HEK293 (cell line): ENCODE measurements at regions not wholly inside any gene's neighbourhood (a gene's known extent, or its start where the extent isn't known, plus 50 kb on each side); places are given as distances from the start of the nearest gene placed in this dataset.

Source experiments
- CTCF ChIA-PET: fragments of 350-600 bp; formaldehyde crosslinking; extraction: SDS; loops from one replicate; lab custom pipeline; 2021; ENCODE audit warnings: antibody characterized with exemption; lab: Yijun Ruan, JAX
- POLR2A ChIA-PET: fragments of 300-600 bp; formaldehyde crosslinking; extraction: SDS; loops from one replicate; lab custom pipeline; 2020; ENCODE audit warnings: antibody characterized with exemption, inconsistent platforms; lab: Yijun Ruan, JAX
- H3K27ac ChIP-seq: fragments of 200-500 bp; sonication (Bioruptor generic); 2 replicates; pipeline ENCODE4 v1.5.1; 2014; ENCODE audit warnings: low read depth, low read length, control low read depth, inconsistent platforms; ENCODE audit errors: extremely low read depth
- H3K36me3 ChIP-seq, 2 experiments: fragments of 200-500 bp in 1 of 2; sonication (Bioruptor generic) in 1 of 2; 1 replicate in 1 of 2; 2 replicates in 1 of 2; pipeline ENCODE4 v1.5.1; 2014 to 2017; ENCODE audit warnings: inconsistent platforms in 2 of 2, low read length in 2 of 2; ENCODE audit not compliant: control insufficient read depth in 2 of 2, insufficient read depth in 1 of 2
- H3K4me1 ChIP-seq: fragments of 200-500 bp; sonication (Bioruptor generic); 2 replicates; pipeline ENCODE4 v1.5.1; 2014; ENCODE audit warnings: mild to moderate bottlenecking, low read length, inconsistent platforms; ENCODE audit not compliant: control insufficient read depth, insufficient read depth
- H3K4me3 ChIP-seq: 2 replicates; pipeline ENCODE4 v1.5.1; 2011; ENCODE audit warnings: low read depth, mild to moderate bottlenecking, control low read depth, low read length, moderate library complexity
- H3K9me3 ChIP-seq: fragments of 200-500 bp; sonication (Bioruptor generic); 2 replicates; pipeline ENCODE4 v1.5.1; 2014; ENCODE audit warnings: low read depth, low read length, inconsistent platforms; ENCODE audit not compliant: control insufficient read depth, insufficient read depth
- KLF10 ChIP-seq: fragments of 450-650 bp; IDR thresholded peaks from 2 replicates; pipeline ENCODE4 v1.5.1; 2018; ENCODE audit warnings: missing biosample characterization, mild to moderate bottlenecking, missing genetic modification characterization
- KLF16 ChIP-seq: fragments of 450-650 bp; formaldehyde crosslinking; IDR thresholded peaks from 2 replicates; pipeline ENCODE4 v1.5.1; 2017; ENCODE audit warnings: missing biosample characterization, missing genetic modification characterization
- KLF8 ChIP-seq: fragments of 450-650 bp; formaldehyde crosslinking; IDR thresholded peaks from 2 replicates; pipeline ENCODE4 v1.5.1; 2016; ENCODE audit warnings: missing biosample characterization, missing genetic modification characterization
- RBAK ChIP-seq: fragments of 450-650 bp; formaldehyde crosslinking; IDR thresholded peaks from 2 replicates; pipeline ENCODE4 v1.5.1; 2016; ENCODE audit warnings: missing biosample characterization, missing genetic modification characterization
- ZIC2 ChIP-seq: fragments of 450-650 bp; formaldehyde crosslinking; IDR thresholded peaks from 2 replicates; pipeline ENCODE4 v1.5.1; 2016; ENCODE audit warnings: missing biosample characterization, missing genetic modification characterization
- ZNF214 ChIP-seq: fragments of 450-650 bp; formaldehyde crosslinking; IDR thresholded peaks from 2 replicates; pipeline ENCODE4 v1.5.1; 2017; ENCODE audit warnings: missing biosample characterization, mild to moderate bottlenecking, missing genetic modification characterization, borderline replicate concordance
- ZNF23 ChIP-seq: fragments of 450-650 bp; formaldehyde crosslinking; IDR thresholded peaks from 2 replicates; pipeline ENCODE4 v1.5.1; 2016; ENCODE audit warnings: missing biosample characterization, missing genetic modification characterization, borderline replicate concordance
- ZNF354C ChIP-seq: fragments of 450-650 bp; formaldehyde crosslinking; IDR thresholded peaks from 2 replicates; pipeline ENCODE4 v1.5.1; 2016; ENCODE audit warnings: missing biosample characterization, missing genetic modification characterization, low read depth, borderline replicate concordance
- ZNF571 ChIP-seq: fragments of 450-650 bp; formaldehyde crosslinking; IDR thresholded peaks from 2 replicates; pipeline ENCODE4 v1.5.0; 2017; ENCODE audit warnings: missing biosample characterization, missing genetic modification characterization
- ZNF658 ChIP-seq: fragments of 450-650 bp; formaldehyde crosslinking; IDR thresholded peaks from 2 replicates; pipeline ENCODE4; 2016; ENCODE audit warnings: missing biosample characterization, missing genetic modification characterization
- TF ChIP-seq, protein P1 (sequence below): fragments of 450-650 bp; formaldehyde crosslinking; IDR thresholded peaks from 2 replicates; pipeline ENCODE4 v1.5.1; 2016; ENCODE audit warnings: missing biosample characterization, missing genetic modification characterization, borderline replicate concordance
- TF ChIP-seq, protein P2 (sequence below): fragments of 450-650 bp; formaldehyde crosslinking; IDR thresholded peaks from 2 replicates; pipeline ENCODE4 v1.5.1; 2016; ENCODE audit warnings: missing biosample characterization, missing genetic modification characterization, borderline replicate concordance
- TF ChIP-seq, protein P3 (sequence below): fragments of 450-650 bp; formaldehyde crosslinking; IDR thresholded peaks from 2 replicates; pipeline ENCODE4 v1.5.1; 2016; ENCODE audit warnings: missing biosample characterization, missing genetic modification characterization
- TF ChIP-seq, protein P4 (sequence below): fragments of 450-650 bp; formaldehyde crosslinking; conservative IDR thresholded peaks from 2 replicates; pipeline ENCODE4 v1.5.1; 2016; ENCODE audit warnings: low read depth, missing biosample characterization, missing genetic modification characterization
- TF ChIP-seq, protein P5 (sequence below): fragments of 450-650 bp; formaldehyde crosslinking; IDR thresholded peaks from 2 replicates; pipeline ENCODE4 v1.5.1; 2016; ENCODE audit warnings: missing biosample characterization, missing genetic modification characterization

DNA sequence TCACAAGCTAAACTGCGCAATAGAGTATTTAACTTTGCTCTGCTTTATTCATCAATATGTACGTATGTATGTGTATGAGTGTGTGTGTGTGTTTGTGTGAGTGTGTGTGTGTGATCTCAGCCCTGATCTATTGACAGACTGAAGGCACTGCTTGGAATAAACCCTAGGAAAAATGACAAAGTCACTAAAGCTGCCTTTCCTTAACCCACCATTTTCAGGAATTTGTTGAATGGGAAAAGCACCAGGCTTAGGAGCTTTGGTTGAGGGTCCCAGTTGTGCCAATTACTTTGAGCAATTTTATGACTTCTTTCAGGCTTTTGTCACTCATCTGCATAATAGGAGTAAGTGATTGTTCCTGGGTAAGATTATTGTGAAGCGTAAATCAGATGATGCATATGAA is 108.6 kb upstream of the TLR4 start (continued):
- TF ChIP-seq, protein P1, sequence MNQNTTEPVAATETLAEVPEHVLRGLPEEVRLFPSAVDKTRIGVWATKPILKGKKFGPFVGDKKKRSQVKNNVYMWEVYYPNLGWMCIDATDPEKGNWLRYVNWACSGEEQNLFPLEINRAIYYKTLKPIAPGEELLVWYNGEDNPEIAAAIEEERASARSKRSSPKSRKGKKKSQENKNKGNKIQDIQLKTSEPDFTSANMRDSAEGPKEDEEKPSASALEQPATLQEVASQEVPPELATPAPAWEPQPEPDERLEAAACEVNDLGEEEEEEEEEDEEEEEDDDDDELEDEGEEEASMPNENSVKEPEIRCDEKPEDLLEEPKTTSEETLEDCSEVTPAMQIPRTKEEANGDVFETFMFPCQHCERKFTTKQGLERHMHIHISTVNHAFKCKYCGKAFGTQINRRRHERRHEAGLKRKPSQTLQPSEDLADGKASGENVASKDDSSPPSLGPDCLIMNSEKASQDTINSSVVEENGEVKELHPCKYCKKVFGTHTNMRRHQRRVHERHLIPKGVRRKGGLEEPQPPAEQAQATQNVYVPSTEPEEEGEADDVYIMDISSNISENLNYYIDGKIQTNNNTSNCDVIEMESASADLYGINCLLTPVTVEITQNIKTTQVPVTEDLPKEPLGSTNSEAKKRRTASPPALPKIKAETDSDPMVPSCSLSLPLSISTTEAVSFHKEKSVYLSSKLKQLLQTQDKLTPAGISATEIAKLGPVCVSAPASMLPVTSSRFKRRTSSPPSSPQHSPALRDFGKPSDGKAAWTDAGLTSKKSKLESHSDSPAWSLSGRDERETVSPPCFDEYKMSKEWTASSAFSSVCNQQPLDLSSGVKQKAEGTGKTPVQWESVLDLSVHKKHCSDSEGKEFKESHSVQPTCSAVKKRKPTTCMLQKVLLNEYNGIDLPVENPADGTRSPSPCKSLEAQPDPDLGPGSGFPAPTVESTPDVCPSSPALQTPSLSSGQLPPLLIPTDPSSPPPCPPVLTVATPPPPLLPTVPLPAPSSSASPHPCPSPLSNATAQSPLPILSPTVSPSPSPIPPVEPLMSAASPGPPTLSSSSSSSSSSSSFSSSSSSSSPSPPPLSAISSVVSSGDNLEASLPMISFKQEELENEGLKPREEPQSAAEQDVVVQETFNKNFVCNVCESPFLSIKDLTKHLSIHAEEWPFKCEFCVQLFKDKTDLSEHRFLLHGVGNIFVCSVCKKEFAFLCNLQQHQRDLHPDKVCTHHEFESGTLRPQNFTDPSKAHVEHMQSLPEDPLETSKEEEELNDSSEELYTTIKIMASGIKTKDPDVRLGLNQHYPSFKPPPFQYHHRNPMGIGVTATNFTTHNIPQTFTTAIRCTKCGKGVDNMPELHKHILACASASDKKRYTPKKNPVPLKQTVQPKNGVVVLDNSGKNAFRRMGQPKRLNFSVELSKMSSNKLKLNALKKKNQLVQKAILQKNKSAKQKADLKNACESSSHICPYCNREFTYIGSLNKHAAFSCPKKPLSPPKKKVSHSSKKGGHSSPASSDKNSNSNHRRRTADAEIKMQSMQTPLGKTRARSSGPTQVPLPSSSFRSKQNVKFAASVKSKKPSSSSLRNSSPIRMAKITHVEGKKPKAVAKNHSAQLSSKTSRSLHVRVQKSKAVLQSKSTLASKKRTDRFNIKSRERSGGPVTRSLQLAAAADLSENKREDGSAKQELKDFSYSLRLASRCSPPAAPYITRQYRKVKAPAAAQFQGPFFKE (tag by site-specific recombination), result no peak

DNA sequence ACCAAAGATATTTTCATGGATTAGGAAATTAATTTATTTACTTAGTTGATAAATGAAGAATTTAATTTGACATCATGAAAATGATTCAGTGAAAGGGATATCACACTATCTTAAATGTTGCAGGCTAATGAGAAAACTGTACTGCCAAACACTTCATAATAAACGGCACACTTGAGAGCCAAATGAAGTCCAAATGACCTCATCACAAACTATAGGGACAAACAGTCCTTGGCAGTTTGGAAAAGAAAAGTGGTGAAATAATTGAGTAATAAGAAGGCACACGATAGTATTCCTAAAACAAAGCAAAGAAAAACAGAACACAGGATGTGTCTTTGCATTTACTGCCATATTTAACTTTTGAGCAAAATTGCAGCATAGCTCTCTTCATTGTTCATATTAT is 116.9 kb upstream of the TLR4 start:
- CTCF ChIA-PET, result no interaction called here
- H3K27ac ChIP-seq, result no peak overlapping the region
- no peaks in the 10 kb centered on the region for H3K9me3 ChIP-seq
- no peak overlapping the region for H3K4me3 ChIP-seq
- H3K4me1 ChIP-seq, result no peaks in the 10 kb centered on the region
- no peaks in the 10 kb centered on the region for H3K36me3 ChIP-seq
- TF ChIP-seq KLF10 (tag by site-specific recombination), result no peak
- POLR2A ChIA-PET, result no interaction called here

DNA sequence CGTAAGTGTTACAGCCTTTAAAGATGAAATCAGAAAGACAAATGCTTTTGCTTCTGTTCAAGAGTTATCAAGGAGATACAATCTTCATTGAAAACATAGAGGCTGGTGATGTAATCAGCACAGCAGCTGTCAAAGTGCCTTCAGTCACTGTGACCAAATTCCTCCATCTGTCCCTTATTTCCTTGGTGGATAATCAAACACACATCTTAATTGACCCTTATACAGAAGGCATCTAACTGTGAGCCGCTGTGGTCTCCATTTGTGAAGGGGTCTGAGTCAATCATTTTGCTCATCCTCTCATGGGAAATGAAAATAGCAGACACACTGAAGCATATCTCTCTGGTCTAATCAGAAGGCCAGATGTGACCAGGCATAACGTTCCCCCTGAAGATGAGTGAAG is 130.1 kb upstream of the TLR4 start:
- Histone ChIP-seq H3K9me3 (no peaks in the 10 kb centered on the region), H3K27ac (no peak overlapping the region), H3K36me3 (no peaks in the 10 kb centered on the region), H3K4me1 (no peaks in the 10 kb centered on the region), H3K4me3 (no peak overlapping the region)
- ChIA-PET POLR2A (no interaction called here), CTCF (no interaction called here)
- TF ChIP-seq ZNF214 (tag by site-specific recombination) (no peak), RBAK (tag by site-specific recombination) (no peak), ZIC2 (tag by site-specific recombination) (no peak), KLF8 (tag by site-specific recombination) (no peak), KLF16 (no peak), ZNF571 (no peak), ZNF354C (tag by site-specific recombination) (no peak), ZNF658 (no peak), ZNF23 (tag by site-specific recombination) (no peak)
- TF ChIP-seq, protein P2, sequence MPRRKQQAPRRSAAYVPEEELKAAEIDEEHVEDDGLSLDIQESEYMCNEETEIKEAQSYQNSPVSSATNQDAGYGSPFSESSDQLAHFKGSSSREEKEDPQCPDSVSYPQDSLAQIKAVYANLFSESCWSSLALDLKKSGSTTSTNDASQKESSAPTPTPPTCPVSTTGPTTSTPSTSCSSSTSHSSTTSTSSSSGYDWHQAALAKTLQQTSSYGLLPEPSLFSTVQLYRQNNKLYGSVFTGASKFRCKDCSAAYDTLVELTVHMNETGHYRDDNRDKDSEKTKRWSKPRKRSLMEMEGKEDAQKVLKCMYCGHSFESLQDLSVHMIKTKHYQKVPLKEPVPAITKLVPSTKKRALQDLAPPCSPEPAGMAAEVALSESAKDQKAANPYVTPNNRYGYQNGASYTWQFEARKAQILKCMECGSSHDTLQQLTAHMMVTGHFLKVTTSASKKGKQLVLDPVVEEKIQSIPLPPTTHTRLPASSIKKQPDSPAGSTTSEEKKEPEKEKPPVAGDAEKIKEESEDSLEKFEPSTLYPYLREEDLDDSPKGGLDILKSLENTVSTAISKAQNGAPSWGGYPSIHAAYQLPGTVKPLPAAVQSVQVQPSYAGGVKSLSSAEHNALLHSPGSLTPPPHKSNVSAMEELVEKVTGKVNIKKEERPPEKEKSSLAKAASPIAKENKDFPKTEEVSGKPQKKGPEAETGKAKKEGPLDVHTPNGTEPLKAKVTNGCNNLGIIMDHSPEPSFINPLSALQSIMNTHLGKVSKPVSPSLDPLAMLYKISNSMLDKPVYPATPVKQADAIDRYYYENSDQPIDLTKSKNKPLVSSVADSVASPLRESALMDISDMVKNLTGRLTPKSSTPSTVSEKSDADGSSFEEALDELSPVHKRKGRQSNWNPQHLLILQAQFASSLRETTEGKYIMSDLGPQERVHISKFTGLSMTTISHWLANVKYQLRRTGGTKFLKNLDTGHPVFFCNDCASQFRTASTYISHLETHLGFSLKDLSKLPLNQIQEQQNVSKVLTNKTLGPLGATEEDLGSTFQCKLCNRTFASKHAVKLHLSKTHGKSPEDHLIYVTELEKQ (tag by site-specific recombination), result no peak
- TF ChIP-seq, protein P3, sequence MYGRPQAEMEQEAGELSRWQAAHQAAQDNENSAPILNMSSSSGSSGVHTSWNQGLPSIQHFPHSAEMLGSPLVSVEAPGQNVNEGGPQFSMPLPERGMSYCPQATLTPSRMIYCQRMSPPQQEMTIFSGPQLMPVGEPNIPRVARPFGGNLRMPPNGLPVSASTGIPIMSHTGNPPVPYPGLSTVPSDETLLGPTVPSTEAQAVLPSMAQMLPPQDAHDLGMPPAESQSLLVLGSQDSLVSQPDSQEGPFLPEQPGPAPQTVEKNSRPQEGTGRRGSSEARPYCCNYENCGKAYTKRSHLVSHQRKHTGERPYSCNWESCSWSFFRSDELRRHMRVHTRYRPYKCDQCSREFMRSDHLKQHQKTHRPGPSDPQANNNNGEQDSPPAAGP, result no peak
- TF ChIP-seq, protein P4, sequence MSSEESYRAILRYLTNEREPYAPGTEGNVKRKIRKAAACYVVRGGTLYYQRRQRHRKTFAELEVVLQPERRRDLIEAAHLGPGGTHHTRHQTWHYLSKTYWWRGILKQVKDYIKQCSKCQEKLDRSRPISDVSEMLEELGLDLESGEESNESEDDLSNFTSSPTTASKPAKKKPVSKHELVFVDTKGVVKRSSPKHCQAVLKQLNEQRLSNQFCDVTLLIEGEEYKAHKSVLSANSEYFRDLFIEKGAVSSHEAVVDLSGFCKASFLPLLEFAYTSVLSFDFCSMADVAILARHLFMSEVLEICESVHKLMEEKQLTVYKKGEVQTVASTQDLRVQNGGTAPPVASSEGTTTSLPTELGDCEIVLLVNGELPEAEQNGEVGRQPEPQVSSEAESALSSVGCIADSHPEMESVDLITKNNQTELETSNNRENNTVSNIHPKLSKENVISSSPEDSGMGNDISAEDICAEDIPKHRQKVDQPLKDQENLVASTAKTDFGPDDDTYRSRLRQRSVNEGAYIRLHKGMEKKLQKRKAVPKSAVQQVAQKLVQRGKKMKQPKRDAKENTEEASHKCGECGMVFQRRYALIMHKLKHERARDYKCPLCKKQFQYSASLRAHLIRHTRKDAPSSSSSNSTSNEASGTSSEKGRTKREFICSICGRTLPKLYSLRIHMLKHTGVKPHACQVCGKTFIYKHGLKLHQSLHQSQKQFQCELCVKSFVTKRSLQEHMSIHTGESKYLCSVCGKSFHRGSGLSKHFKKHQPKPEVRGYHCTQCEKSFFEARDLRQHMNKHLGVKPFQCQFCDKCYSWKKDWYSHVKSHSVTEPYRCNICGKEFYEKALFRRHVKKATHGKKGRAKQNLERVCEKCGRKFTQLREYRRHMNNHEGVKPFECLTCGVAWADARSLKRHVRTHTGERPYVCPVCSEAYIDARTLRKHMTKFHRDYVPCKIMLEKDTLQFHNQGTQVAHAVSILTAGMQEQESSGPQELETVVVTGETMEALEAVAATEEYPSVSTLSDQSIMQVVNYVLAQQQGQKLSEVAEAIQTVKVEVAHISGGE (tag by site-specific recombination), result no peak
- TF ChIP-seq, protein P5, sequence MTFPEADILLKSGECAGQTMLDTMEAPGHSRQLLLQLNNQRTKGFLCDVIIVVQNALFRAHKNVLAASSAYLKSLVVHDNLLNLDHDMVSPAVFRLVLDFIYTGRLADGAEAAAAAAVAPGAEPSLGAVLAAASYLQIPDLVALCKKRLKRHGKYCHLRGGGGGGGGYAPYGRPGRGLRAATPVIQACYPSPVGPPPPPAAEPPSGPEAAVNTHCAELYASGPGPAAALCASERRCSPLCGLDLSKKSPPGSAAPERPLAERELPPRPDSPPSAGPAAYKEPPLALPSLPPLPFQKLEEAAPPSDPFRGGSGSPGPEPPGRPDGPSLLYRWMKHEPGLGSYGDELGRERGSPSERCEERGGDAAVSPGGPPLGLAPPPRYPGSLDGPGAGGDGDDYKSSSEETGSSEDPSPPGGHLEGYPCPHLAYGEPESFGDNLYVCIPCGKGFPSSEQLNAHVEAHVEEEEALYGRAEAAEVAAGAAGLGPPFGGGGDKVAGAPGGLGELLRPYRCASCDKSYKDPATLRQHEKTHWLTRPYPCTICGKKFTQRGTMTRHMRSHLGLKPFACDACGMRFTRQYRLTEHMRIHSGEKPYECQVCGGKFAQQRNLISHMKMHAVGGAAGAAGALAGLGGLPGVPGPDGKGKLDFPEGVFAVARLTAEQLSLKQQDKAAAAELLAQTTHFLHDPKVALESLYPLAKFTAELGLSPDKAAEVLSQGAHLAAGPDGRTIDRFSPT, result no peak
